LNCAP (cell line): ENCODE measurements at regions not wholly inside any gene's neighbourhood (a gene's known extent, or its start where the extent isn't known, plus 50 kb on each side); places are given as distances from the start of the nearest gene placed in this dataset.

ENCODE experiments used
- CTCF ChIP-seq: fragments of 450-650 bp; IDR thresholded peaks from 2 replicates; pipeline ENCODE4 v1.5.1; 2017; ENCODE audit warnings: mild to moderate bottlenecking

GRCh38 chr9:38326122-38326521 is 66.4 kb upstream of the ALDH1B1 start:
- TF ChIP-seq CTCF, result no peak

- no peak for TF ChIP-seq CTCF
Observed at GRCh38 chr9:38322937-38323336, 69.6 kb upstream of the ALDH1B1 start.

- no peak for TF ChIP-seq CTCF
Observed at GRCh38 chr9:38319496-38320173, 72.9 kb upstream of the ALDH1B1 start.

GRCh38 chr9:38318759-38319495 is 73.6 kb upstream of the ALDH1B1 start:
- no peak for TF ChIP-seq CTCF

GRCh38 chr9:38316166-38316780 is 76.2 kb upstream of the ALDH1B1 start:
- no peak for TF ChIP-seq CTCF

GRCh38 chr9:38315085-38315595 is 77.4 kb upstream of the ALDH1B1 start:
- TF ChIP-seq CTCF, result no peak

GRCh38 chr9:38313421-38313820 is 79.1 kb upstream of the ALDH1B1 start:
- TF ChIP-seq CTCF, result no peak
